ENCODE measurements at regions not wholly inside any gene's neighbourhood (a gene's known extent, or its start where the extent isn't known, plus 50 kb on each side); places are given as distances from the start of the nearest gene placed in this dataset.

DNA sequence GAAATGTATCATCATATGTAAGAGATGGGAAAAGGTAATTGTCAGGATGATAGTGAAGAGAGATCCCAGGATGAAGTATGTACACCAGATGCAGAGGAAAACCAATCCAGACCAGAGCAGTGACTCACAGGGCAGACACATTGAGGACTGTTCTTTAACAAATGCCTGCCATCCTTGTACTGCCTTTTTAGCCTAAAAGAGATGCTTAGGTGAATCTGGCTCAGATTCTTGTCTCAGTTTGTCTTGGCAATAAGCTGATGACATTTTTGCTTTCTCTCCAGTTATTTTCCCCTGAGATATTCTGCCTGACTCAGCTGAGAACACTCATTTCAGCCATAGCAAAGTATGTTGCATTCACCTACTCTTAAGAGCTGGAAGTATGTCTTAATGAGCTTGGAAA, 405.3 kb upstream of the USP15 start:
- dilution Hi-C loops (cut with MboI; ENCODE audit: extremely low pct_ligation_motif_present, low sequenced_read_pairs) = no loop called here
- Histone ChIP-seq H3K9me1 (ENCODE audit: control insufficient read depth, extremely low read depth, insufficient read depth, low read length) (no peaks in the 10 kb centered on the region), H3K9me3 (ENCODE audit: control insufficient read depth, low read depth, low read length) (no peaks in the 10 kb centered on the region), H4K20me1 (ENCODE audit: control insufficient read depth, extremely low read depth, insufficient read depth, low read length) (no peaks in the 10 kb centered on the region), H3K4me3 (ENCODE audit: control insufficient read depth in 2 of 3, extremely low read depth in 1 of 3, insufficient read depth in 2 of 3, low read depth in 1 of 3, low read length in 3 of 3) (no peak overlapping the region), H3K36me3 (ENCODE audit: control insufficient read depth in 2 of 2, extremely low read depth in 1 of 2, insufficient read depth in 2 of 2, low read length in 2 of 2) (no peaks in the 10 kb centered on the region), H3K4me1 (ENCODE audit: control insufficient read depth, extremely low read depth, insufficient read depth, low read length) (no peaks in the 10 kb centered on the region), H3K79me2 (ENCODE audit: control insufficient read depth, insufficient read depth, low read length) (no peaks in the 10 kb centered on the region), H3K27me3 (ENCODE audit: control insufficient read depth, extremely low read depth, insufficient read depth, low read length) (no peaks in the 10 kb centered on the region), H3K9ac (ENCODE audit: control insufficient read depth, extremely low read depth, insufficient read depth, low read length) (no peak overlapping the region), H3K4me2 (ENCODE audit: control insufficient read depth, extremely low read depth, insufficient read depth, low read depth, low read length) (no peak overlapping the region), H3K27ac (ENCODE audit: control insufficient read depth, insufficient read depth, low read length) (no peak overlapping the region), H2AFZ (ENCODE audit: control insufficient read depth, low read length) (no peak overlapping the region)
- DNase-seq (ENCODE audit: low read depth, low spot score) (no peak), FAIRE-seq (no peak)
- TF ChIP-seq, protein P1, sequence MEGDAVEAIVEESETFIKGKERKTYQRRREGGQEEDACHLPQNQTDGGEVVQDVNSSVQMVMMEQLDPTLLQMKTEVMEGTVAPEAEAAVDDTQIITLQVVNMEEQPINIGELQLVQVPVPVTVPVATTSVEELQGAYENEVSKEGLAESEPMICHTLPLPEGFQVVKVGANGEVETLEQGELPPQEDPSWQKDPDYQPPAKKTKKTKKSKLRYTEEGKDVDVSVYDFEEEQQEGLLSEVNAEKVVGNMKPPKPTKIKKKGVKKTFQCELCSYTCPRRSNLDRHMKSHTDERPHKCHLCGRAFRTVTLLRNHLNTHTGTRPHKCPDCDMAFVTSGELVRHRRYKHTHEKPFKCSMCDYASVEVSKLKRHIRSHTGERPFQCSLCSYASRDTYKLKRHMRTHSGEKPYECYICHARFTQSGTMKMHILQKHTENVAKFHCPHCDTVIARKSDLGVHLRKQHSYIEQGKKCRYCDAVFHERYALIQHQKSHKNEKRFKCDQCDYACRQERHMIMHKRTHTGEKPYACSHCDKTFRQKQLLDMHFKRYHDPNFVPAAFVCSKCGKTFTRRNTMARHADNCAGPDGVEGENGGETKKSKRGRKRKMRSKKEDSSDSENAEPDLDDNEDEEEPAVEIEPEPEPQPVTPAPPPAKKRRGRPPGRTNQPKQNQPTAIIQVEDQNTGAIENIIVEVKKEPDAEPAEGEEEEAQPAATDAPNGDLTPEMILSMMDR (optimal IDR thresholded peaks at IDR 0.05 in 1 of 3, IDR thresholded peaks at IDR 0.05 in 1 of 3, conservative IDR thresholded peaks at IDR 0.05 in 1 of 3; ENCODE audit: extremely low read depth in 1 of 3, insufficient read depth in 2 of 3, low read length in 3 of 3) = no peak
- no peak for TF ChIP-seq EZH2 (IDR thresholded peaks at IDR 0.05; ENCODE audit: low read length)

DNA sequence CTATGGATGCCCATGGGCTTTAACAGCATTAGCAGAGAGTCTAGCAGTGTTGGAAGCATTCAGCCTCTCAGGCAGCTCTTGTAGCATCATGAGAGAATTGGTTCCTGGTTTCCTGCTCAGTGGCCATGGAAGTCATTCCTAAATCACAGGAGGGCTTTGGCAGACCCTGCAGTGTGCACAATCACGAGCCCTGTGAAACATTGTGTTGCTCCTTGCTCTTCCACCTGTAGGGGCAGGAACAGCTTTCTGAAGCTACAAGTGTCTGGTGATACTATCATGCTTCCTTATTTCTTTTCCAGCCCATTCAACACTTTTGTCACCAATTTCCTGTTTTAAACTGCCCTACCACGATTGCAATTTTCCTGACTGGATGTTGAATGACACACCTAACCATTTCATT, 402.2 kb upstream of the USP15 start:
- dilution Hi-C loops (cut with MboI; ENCODE audit: extremely low pct_ligation_motif_present, low sequenced_read_pairs) = no loop called here
- H3K27me3 ChIP-seq (ENCODE audit: control insufficient read depth, extremely low read depth, insufficient read depth, low read length) = no peaks in the 10 kb centered on the region
- DNase-seq (ENCODE audit: low read depth, low spot score) (no peak), FAIRE-seq (no peak)
- H3K27ac ChIP-seq (ENCODE audit: control insufficient read depth, insufficient read depth, low read length) = no peak overlapping the region
- no peak overlapping the region for H3K4me3 ChIP-seq (ENCODE audit: control insufficient read depth in 2 of 3, extremely low read depth in 1 of 3, insufficient read depth in 2 of 3, low read depth in 1 of 3, low read length in 3 of 3)
- H3K79me2 ChIP-seq (ENCODE audit: control insufficient read depth, insufficient read depth, low read length) = no peaks in the 10 kb centered on the region
- H3K4me1 ChIP-seq (ENCODE audit: control insufficient read depth, extremely low read depth, insufficient read depth, low read length) = no peaks in the 10 kb centered on the region
- no peaks in the 10 kb centered on the region for H3K9me3 ChIP-seq (ENCODE audit: control insufficient read depth, low read depth, low read length)
- H3K4me2 ChIP-seq (ENCODE audit: control insufficient read depth, extremely low read depth, insufficient read depth, low read depth, low read length) = no peak overlapping the region
- no peak overlapping the region for H2AFZ ChIP-seq (ENCODE audit: control insufficient read depth, low read length)
- no peaks in the 10 kb centered on the region for H3K36me3 ChIP-seq (ENCODE audit: control insufficient read depth in 2 of 2, extremely low read depth in 1 of 2, insufficient read depth in 2 of 2, low read length in 2 of 2)
- no peak for TF ChIP-seq EZH2 (IDR thresholded peaks at IDR 0.05; ENCODE audit: low read length)
- TF ChIP-seq, protein P1 (optimal IDR thresholded peaks at IDR 0.05 in 1 of 3, IDR thresholded peaks at IDR 0.05 in 1 of 3, conservative IDR thresholded peaks at IDR 0.05 in 1 of 3; ENCODE audit: extremely low read depth in 1 of 3, insufficient read depth in 2 of 3, low read length in 3 of 3) = no peak
- no peaks in the 10 kb centered on the region for H4K20me1 ChIP-seq (ENCODE audit: control insufficient read depth, extremely low read depth, insufficient read depth, low read length)
- no peak overlapping the region for H3K9ac ChIP-seq (ENCODE audit: control insufficient read depth, extremely low read depth, insufficient read depth, low read length)
- no peaks in the 10 kb centered on the region for H3K9me1 ChIP-seq (ENCODE audit: control insufficient read depth, extremely low read depth, insufficient read depth, low read length)
